Lower lobe of right lung (tissue), 2 donors: ENCODE measurements at regions not wholly inside any gene's neighbourhood (a gene's known extent, or its start where the extent isn't known, plus 50 kb on each side); places are given as distances from the start of the nearest gene placed in this dataset.

Source experiments
- ATAC-seq, 2 donors: fragments of 200-7000 bp; cut with Tn5 transposase; one replicate each; pipeline ENCODE4 v1.9.1; 2020 to 2022; ENCODE audit warnings: mild to moderate bottlenecking in 2 of 2, moderate library complexity in 2 of 2
- DNase-seq: peaks from one replicate; pipeline ENCODE4 v3.0.0-alpha.2; 2020
- H3K27ac ChIP-seq: fragments of 200-600 bp; one replicate; pipeline ENCODE4 v1.8.0; 2022
- H3K27me3 ChIP-seq: fragments of 200-600 bp; one replicate; pipeline ENCODE4 v1.8.0; 2022; ENCODE audit warnings: low read depth
- H3K36me3 ChIP-seq: fragments of 200-600 bp; one replicate; pipeline ENCODE4 v1.8.0; 2022; ENCODE audit warnings: mild to moderate bottlenecking
- H3K4me1 ChIP-seq: fragments of 200-600 bp; one replicate; pipeline ENCODE4 v1.8.0; 2022
- H3K4me3 ChIP-seq: fragments of 200-600 bp; one replicate; pipeline ENCODE4 v1.8.0; 2022; ENCODE audit warnings: mild to moderate bottlenecking
- H3K9me3 ChIP-seq: fragments of 200-600 bp; one replicate; pipeline ENCODE4 v1.8.0; 2022
- CTCF ChIP-seq: fragments of 200-600 bp; IDR thresholded peaks from one replicate; pipeline ENCODE4 v1.8.0; 2022; ENCODE audit warnings: antibody characterized with exemption, mild to moderate bottlenecking
- intact Hi-C: fragments of 100-400 bp; cut with DNase I; formaldehyde crosslinking; loops from one replicate; pipeline ENCODE4 v1.11.0; 2022
- donor health status: DM: no; HTN: yes; CAD: no; lungs with severe emphysema.

- no peaks in the 10 kb centered on the region for H3K4me1 ChIP-seq
- no peak for DNase-seq
- TF ChIP-seq CTCF: no peak
- H3K9me3 ChIP-seq: no peaks in the 10 kb centered on the region
- no peaks in the 10 kb centered on the region for H3K27me3 ChIP-seq
- ATAC-seq: no peak
- intact Hi-C loops: no loop called here
- H3K27ac ChIP-seq: no peak overlapping the region
- no peak overlapping the region for H3K4me3 ChIP-seq
- no peaks in the 10 kb centered on the region for H3K36me3 ChIP-seq
These were observed 805.0 kb upstream of the RBFOX1 start for GRCh38 chr16:6527646-6528045.

GRCh38 chr16:6524501-6524900 lies 808.1 kb upstream of the RBFOX1 start:
- H3K36me3 ChIP-seq: no peaks in the 10 kb centered on the region
- H3K4me1 ChIP-seq: no peaks in the 10 kb centered on the region
- no peak for DNase-seq
- intact Hi-C loops: no loop called here
- no peaks in the 10 kb centered on the region for H3K27me3 ChIP-seq
- H3K27ac ChIP-seq: no peak overlapping the region
- H3K9me3 ChIP-seq: no peaks in the 10 kb centered on the region
- TF ChIP-seq CTCF: no peak
- no peak for ATAC-seq
- no peak overlapping the region for H3K4me3 ChIP-seq

- DNase-seq (no peak), ATAC-seq (no peak)
- no peak for TF ChIP-seq CTCF
- no peak overlapping the region for H3K27ac ChIP-seq
- intact Hi-C loops: no loop called here
- H3K9me3 ChIP-seq: no peaks in the 10 kb centered on the region
- H3K4me1 ChIP-seq: no peaks in the 10 kb centered on the region
- no peaks in the 10 kb centered on the region for H3K27me3 ChIP-seq
- no peaks in the 10 kb centered on the region for H3K36me3 ChIP-seq
- H3K4me3 ChIP-seq: no peak overlapping the region
These were observed 815.5 kb upstream of the RBFOX1 start for GRCh38 chr16:6517020-6517720.

- TF ChIP-seq CTCF: no peak
- ATAC-seq (no peak), DNase-seq (no peak)
- intact Hi-C loops: no loop called here
- Histone ChIP-seq H3K4me1 (no peaks in the 10 kb centered on the region), H3K4me3 (no peak overlapping the region), H3K27me3 (no peaks in the 10 kb centered on the region), H3K36me3 (no peaks in the 10 kb centered on the region), H3K27ac (no peak overlapping the region), H3K9me3 (no peaks in the 10 kb centered on the region)
These were observed 820.1 kb upstream of the RBFOX1 start for GRCh38 chr16:6512512-6512911.

- no peak for ATAC-seq
These were observed 822.4 kb upstream of the RBFOX1 start for GRCh38 chr16:6510261-6510660.

More at GRCh38 chr16:6510261-6510660, 822.4 kb upstream of the RBFOX1 start:
- H3K4me1 ChIP-seq: no peaks in the 10 kb centered on the region
- no peaks in the 10 kb centered on the region for H3K36me3 ChIP-seq
- H3K27me3 ChIP-seq: no peaks in the 10 kb centered on the region
- H3K9me3 ChIP-seq: no peaks in the 10 kb centered on the region
- no peak for TF ChIP-seq CTCF
- no peak overlapping the region for H3K4me3 ChIP-seq
- H3K27ac ChIP-seq: no peak overlapping the region
- DNase-seq: no peak
- intact Hi-C loops: no loop called here
